ENCODE measurements at regions not wholly inside any gene's neighbourhood (a gene's known extent, or its start where the extent isn't known, plus 50 kb on each side); places are given as distances from the start of the nearest gene placed in this dataset.

DNA sequence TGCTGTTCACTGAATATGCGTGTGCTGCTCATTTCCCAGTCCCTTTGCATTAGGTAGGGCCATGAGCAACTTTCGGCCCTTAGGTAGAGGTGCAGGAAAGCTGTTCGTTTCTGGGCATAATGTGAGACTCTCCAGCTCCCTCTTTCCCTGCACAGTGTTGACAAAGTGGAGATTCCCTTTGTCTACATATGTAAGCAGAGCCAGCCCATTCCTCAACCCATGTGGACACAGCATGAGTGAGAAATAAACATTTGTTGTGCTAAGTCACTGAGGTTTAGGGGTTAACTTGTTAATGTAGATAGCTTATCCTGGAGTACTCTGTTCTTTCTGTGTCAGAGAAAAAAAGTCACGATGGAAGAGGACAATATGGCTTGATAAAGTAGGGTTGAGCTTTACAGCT lies 343.8 kb downstream of the PSAT1 start:
- TF ChIP-seq POLR2A (IDR thresholded peaks at IDR 0.05; ENCODE audit: low read depth, low read length) (no peak), EZH2 (IDR thresholded peaks at IDR 0.05; ENCODE audit: borderline replicate concordance, low read depth, low read length, severe bottlenecking) (no peak), POLR2AphosphoS5 (IDR thresholded peaks at IDR 0.05; ENCODE audit: insufficient read depth, low read depth, low read length) (no peak)
- TF ChIP-seq, protein P1, sequence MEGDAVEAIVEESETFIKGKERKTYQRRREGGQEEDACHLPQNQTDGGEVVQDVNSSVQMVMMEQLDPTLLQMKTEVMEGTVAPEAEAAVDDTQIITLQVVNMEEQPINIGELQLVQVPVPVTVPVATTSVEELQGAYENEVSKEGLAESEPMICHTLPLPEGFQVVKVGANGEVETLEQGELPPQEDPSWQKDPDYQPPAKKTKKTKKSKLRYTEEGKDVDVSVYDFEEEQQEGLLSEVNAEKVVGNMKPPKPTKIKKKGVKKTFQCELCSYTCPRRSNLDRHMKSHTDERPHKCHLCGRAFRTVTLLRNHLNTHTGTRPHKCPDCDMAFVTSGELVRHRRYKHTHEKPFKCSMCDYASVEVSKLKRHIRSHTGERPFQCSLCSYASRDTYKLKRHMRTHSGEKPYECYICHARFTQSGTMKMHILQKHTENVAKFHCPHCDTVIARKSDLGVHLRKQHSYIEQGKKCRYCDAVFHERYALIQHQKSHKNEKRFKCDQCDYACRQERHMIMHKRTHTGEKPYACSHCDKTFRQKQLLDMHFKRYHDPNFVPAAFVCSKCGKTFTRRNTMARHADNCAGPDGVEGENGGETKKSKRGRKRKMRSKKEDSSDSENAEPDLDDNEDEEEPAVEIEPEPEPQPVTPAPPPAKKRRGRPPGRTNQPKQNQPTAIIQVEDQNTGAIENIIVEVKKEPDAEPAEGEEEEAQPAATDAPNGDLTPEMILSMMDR (IDR thresholded peaks at IDR 0.05; ENCODE audit: extremely low read depth in 1 of 2, insufficient read depth in 1 of 2, low read depth in 1 of 2, low read length in 2 of 2): no peak
